ENCODE measurements at regions not wholly inside any gene's neighbourhood (a gene's known extent, or its start where the extent isn't known, plus 50 kb on each side); places are given as distances from the start of the nearest gene placed in this dataset.
"Not testable (repeated sequence)": the region's sequence is repeated elsewhere in the genome, so short reads cannot be mapped to it uniquely, and the experiment has no call there.

GRCh38 chr12:107369006-107369405, 275.7 kb upstream of the CRY1 start:
- no peak for DNase-seq (ENCODE audit: low spot score)

GRCh38 chr12:107369679-107370078, 276.3 kb upstream of the CRY1 start:
- no peak for DNase-seq (ENCODE audit: low spot score)

DNA sequence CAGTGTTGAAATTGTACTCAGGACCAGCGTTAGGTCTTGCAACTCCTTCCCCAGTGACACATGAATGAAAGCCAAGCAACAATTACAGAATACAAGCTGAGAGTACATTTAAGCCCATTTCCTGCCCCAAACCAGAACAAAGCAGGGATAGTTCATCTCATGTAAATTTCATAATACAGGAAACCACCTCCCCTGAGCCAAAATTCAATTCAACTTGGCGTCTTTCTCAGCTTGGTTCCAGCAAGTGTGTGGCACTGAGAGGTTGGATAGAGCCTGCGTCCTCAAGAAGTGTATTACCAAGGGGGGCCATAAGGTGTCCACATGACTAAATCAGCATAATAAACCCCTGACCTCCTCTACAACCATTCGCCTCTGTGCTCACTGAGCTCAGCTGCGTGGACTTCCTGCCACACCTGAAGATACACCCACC, 278.9 kb upstream of the CRY1 start:
- DNase-seq (ENCODE audit: low spot score): no peak

GRCh38 chr12:107373238-107373809, 280.0 kb upstream of the CRY1 start:
- DNase-seq (ENCODE audit: low spot score): no peak

- DNase-seq (ENCODE audit: low spot score): no peak
These were observed 281.0 kb upstream of the CRY1 start for GRCh38 chr12:107374161-107374840.

DNA sequence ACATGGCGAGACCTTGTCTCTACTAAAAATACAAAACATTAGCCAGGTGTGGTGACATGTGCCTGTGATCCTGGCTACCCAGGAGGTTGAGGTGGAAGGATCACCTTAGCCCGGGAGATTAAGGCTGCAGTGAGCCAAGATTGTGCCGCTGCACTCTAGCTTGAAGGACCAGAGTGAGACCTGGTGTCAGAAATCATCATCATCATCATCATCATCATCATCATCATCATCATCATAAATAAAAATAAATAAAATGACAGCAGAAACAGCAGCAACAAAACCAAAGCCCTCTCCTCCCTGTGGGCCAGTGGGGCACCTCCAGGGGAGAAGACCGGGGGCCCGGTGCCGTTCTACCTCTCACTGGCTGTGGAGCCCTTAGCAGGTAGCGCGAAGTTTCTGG, 281.9 kb upstream of the CRY1 start:
- DNase-seq (ENCODE audit: low spot score): no peak

DNA sequence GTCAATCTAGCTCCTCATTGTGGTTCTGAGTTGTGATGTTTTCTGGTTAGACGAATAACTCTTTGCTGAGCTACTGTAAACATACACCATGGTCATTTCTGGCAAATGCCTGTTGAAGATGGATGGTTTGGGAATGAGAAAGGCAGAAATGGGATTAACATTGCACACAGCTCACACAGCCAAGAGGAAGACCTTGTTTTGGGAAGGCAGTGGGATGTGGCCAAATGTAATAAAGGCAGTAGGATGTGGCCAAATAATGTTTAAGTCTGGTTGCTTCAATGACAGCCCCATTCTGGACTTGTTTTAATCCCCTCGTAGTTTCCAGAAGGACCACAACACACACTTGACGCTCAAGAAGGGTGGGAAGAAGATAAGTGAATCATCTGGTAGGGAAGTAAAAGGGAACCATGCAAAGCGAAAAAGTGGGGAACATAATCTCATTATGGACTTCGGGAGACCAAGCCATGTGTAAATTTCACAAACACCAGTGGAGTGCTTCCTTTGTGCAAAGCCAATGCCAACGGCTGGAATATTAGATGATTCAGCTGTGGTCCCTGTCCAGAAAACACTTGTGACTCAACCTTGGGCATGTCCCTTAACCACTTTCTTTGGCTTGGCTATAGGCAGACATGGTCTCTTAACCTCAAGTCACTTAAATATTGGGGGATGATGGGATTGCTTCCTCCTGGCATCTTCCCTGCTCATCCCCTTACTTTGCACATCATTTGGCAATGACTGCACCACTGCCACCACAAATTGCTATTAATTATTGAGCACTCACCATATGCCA, 284.4 kb upstream of the CRY1 start:
- DNase-seq (ENCODE audit: low spot score): no peak

DNA sequence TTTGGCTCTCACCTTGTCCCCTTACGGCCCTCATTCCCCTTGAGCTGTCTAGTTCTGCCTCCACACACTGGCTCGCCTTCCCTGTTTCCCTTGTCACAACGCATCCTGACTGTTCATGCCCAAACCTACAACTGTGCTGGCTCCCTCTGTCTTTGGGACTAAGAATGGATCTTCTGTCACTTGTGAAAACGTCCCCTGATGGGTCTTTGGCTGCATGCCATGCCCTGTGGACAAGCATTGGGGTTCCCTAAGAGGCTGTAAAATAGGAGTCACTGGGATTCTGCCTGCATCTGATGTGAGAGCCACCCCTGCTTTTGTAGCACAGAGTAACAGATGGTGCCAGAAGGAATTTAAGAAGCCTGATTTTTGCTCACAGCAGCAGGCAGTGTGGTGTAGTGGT, 285.3 kb upstream of the CRY1 start:
- no peak for DNase-seq (ENCODE audit: low spot score)

- not testable (repeated sequence) for DNase-seq (ENCODE audit: low spot score)
These were observed 285.9 kb upstream of the CRY1 start for GRCh38 chr12:107379142-107379851.

GRCh38 chr12:107379852-107380567, 286.7 kb upstream of the CRY1 start:
- no peak for DNase-seq (ENCODE audit: low spot score)

DNA sequence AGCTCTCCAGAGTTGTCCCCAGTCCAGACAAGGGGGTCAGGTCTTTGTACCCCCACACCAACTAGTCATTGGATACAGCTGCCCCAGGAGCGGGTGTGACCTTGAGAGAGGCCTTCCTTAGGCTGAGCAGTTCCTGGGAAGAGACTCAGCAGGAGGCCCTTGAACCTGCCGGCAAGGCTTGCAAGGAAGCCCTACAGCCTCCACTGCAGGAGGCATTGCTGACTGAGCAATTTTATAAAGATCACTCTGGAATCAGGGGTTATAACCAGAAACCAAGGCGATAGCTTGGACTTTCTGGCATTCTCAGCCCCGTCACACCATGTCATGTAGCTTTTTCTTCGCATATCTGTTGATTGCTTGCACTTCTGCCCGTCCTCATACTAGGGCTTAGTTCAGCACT, 291.3 kb upstream of the CRY1 start:
- DNase-seq (ENCODE audit: low spot score): no peak

DNA sequence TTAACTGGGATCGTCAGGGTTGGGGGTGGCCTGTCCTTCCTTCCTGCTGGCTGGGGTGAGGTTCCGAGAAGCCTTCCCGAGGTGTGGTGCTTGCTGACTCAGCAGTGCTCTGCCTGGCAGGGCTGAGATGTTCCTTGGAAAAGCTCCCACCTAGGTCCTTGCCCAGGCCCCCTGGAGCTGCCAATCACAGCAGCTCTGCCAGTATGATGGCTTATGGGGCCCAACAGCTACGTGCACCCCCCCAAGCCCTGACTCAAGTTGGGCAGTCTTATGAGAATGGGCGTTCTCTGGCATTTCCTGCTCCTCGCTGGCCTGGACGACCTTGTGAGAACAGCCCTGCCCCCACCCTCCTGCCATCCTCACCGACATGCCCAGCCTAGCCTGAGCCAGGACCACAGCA, 292.2 kb upstream of the CRY1 start:
- DNase-seq (ENCODE audit: low spot score): no peak

GRCh38 chr12:107386569-107386968, 293.2 kb upstream of the CRY1 start:
- no peak for DNase-seq (ENCODE audit: low spot score)

DNA sequence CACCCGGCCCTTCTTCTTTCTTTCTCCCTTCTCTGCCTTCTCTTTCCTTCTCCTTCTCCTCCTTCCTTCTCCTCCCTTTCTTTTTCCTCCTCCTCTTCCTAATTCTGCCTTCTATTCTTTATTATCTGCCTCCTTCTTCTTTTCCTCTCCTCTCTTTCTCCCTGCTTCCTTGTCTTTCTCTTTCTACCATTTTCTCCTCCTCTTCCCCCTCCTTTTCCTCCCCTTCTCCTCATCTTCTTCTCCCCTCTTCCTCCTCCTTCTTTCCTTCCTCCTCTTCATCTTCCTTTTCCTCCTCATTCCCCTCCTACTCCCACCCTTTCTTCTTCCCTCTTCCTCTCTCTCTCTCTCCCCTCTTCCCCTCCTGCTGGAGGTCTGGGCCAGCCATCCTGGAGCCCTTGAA, 294.9 kb upstream of the CRY1 start:
- DNase-seq (ENCODE audit: low spot score): no peak

GRCh38 chr12:107390414-107390813, 295.2 kb upstream of the PWP1 start:
- no peak for DNase-seq (ENCODE audit: low spot score)

GRCh38 chr12:107393043-107393717, 292.4 kb upstream of the PWP1 start:
- no peak for DNase-seq (ENCODE audit: low spot score)

DNA sequence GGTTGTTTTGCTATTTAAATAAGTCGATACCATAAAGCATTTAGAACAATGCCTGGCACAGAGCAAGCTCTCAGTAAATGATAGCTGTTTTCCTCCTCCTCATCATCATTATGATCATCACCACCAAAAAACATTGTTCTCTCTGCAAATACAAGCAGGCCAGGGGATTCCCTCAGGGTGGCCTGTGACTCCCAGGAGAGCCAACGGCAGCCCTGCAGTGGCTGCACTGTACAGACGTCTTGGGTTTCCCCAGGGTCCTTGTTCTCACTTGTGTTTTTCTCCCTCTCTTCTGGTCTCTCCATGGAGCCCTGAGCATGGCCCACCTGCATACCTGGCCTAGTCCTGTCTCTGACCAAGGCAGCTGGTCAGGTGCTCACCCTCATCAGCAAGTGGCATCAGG, 290.9 kb upstream of the PWP1 start:
- no peak for DNase-seq (ENCODE audit: low spot score)

DNA sequence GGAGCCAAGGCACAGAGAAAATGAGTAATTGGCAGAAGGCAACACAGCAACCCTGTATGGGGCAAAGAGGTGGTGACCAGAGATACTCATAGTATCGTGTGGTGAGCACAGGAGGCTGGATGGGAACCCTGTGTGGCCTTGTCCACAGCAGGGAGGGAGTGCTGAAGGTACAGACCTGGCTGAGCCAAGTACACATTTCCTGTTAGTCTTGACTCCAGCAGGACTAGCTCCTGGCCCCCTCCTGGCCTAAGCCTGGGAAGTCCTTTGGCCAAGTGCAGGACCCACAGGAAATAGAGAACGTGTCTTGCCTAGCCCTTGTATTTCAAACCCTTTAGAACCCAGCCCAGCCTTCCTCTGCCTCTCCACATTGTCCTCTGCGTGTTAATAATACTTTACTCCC, 289.8 kb upstream of the PWP1 start:
- no peak for DNase-seq (ENCODE audit: low spot score)

- no peak for DNase-seq (ENCODE audit: low spot score)
These were observed 288.6 kb upstream of the PWP1 start for GRCh38 chr12:107396991-107397390.

GRCh38 chr12:107397890-107398500, 287.6 kb upstream of the PWP1 start:
- no peak for DNase-seq (ENCODE audit: low spot score)
